Uterus (tissue), 2 donors: ENCODE measurements at regions not wholly inside any gene's neighbourhood (a gene's known extent, or its start where the extent isn't known, plus 50 kb on each side); places are given as distances from the start of the nearest gene placed in this dataset.

Experiments
- POLR2A ChIP-seq, 2 donors: fragments of 450-650 bp; IDR thresholded peaks; one replicate each; pipeline ENCODE4 v1.6.1; 2016; ENCODE audit warnings: antibody characterized with exemption in 2 of 2, mild to moderate bottlenecking in 1 of 2, moderate library complexity in 1 of 2
- TF ChIP-seq, protein P1 (sequence below), 4 experiments: fragments of 200-600 bp in 2 of 4; fragments of 450-650 bp in 2 of 4; sonication (generic) in 2 of 4; IDR thresholded peaks; one replicate each; pipeline ENCODE4 v1.5.1; 2016 to 2019; ENCODE audit warnings: antibody characterized with exemption in 4 of 4, mild to moderate bottlenecking in 2 of 4, moderate library complexity in 1 of 4

DNA sequence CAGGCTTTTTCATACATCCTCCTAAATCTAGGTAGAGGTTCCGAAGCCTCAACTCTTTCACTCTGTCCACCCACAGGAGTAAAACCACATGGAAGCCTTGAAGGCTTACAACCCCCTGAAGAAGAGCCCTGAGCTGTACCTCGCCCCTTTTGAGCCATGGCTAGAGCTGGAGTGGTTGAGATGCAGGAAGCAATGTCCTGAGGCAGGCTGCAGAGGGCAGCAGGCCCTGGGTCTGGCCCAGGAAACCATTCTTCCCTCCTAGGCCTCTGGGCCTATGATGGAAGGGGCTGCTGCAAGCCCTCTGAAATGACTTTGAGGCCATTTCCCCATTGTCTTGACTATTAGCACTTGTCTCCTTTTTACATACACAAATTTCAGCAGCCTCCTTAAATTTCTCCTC lies 1503.0 kb downstream of the KCNT2 start:
- TF ChIP-seq, protein P1, sequence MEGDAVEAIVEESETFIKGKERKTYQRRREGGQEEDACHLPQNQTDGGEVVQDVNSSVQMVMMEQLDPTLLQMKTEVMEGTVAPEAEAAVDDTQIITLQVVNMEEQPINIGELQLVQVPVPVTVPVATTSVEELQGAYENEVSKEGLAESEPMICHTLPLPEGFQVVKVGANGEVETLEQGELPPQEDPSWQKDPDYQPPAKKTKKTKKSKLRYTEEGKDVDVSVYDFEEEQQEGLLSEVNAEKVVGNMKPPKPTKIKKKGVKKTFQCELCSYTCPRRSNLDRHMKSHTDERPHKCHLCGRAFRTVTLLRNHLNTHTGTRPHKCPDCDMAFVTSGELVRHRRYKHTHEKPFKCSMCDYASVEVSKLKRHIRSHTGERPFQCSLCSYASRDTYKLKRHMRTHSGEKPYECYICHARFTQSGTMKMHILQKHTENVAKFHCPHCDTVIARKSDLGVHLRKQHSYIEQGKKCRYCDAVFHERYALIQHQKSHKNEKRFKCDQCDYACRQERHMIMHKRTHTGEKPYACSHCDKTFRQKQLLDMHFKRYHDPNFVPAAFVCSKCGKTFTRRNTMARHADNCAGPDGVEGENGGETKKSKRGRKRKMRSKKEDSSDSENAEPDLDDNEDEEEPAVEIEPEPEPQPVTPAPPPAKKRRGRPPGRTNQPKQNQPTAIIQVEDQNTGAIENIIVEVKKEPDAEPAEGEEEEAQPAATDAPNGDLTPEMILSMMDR (IDR thresholded peaks at IDR 0.05) = no peak
- TF ChIP-seq POLR2A (IDR thresholded peaks at IDR 0.05) = no peak
